ENCODE measurements at regions not wholly inside any gene's neighbourhood (a gene's known extent, or its start where the extent isn't known, plus 50 kb on each side); places are given as distances from the start of the nearest gene placed in this dataset.

DNA sequence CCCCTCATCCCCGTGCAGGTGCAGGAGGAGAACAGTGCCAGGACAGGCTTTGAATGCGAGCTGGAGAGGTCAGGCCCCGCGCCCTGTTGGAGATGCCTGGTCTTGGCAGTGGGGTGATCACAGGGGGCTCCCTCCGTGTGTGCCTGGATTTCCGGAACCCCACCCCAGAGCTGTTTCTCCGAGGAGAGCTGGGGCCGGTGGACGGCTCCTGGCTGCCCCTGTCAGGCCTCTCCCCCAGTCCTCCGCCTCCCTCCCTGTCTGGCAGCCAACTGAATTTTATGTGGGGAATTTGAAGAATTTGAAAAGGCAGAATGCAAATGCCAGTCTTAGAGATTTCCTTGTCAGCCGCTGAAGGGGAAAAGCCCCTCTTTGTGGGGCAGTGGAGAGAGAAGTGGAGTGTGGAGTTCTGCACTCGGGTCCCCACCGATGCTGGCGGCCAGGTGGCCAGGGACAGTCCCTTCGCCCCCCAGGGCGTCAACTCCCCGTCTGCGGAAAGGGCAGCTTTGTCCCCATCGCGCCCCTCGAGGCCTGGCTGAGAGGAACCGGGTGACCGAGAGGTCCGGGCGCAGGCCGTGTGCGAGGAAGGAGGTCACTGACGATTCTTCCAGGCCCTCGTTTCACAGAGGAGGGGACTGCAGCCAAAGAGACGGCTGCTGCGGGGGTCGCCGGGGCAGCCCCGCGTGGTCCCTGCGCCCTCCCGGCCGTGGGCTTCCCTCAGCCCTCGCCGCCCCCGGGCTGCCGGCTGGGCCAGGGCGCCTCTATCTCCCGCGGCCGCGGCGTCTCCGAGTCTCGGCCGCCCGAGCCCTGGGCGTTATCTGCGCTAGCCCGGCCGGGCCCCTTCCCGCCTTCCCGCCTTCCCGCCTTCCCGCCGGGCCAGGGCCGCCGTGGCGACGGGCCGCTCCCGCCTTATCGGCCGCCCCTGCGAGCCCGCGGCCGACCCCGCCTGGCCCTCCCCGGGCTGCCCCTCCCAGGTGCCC lies 56.0 kb upstream of the LCTL start:
- TF ChIP-seq, protein P1, sequence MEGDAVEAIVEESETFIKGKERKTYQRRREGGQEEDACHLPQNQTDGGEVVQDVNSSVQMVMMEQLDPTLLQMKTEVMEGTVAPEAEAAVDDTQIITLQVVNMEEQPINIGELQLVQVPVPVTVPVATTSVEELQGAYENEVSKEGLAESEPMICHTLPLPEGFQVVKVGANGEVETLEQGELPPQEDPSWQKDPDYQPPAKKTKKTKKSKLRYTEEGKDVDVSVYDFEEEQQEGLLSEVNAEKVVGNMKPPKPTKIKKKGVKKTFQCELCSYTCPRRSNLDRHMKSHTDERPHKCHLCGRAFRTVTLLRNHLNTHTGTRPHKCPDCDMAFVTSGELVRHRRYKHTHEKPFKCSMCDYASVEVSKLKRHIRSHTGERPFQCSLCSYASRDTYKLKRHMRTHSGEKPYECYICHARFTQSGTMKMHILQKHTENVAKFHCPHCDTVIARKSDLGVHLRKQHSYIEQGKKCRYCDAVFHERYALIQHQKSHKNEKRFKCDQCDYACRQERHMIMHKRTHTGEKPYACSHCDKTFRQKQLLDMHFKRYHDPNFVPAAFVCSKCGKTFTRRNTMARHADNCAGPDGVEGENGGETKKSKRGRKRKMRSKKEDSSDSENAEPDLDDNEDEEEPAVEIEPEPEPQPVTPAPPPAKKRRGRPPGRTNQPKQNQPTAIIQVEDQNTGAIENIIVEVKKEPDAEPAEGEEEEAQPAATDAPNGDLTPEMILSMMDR (IDR thresholded peaks at IDR 0.05), result no peak
- no peak for TF ChIP-seq POLR2AphosphoS5 (IDR thresholded peaks at IDR 0.05)
- no peak for TF ChIP-seq POLR2A (IDR thresholded peaks at IDR 0.05)
- TF ChIP-seq EP300 (IDR thresholded peaks at IDR 0.05), result no peak

Measured in sigmoid colon (tissue), 4 donors.